Breast epithelium (tissue), 3 donors: ENCODE measurements at regions not wholly inside any gene's neighbourhood (a gene's known extent, or its start where the extent isn't known, plus 50 kb on each side); places are given as distances from the start of the nearest gene placed in this dataset.

Experiments used
- POLR2A ChIP-seq: fragments of 450-650 bp; IDR thresholded peaks from one replicate; pipeline ENCODE4 v1.6.1; 2016; ENCODE audit warnings: antibody characterized with exemption, mild to moderate bottlenecking, moderate library complexity
- POLR2AphosphoS5 ChIP-seq, 3 donors: sonication (generic); formaldehyde crosslinking; IDR thresholded peaks; one replicate each; pipeline ENCODE4 v1.6.1; 2017; ENCODE audit warnings: antibody characterized with exemption in 3 of 3
- TF ChIP-seq, protein P1 (sequence below), 3 donors: fragments of 450-650 bp; IDR thresholded peaks; one replicate each; pipeline ENCODE4 v1.5.1; 2016 to 2017; ENCODE audit warnings: antibody characterized with exemption in 3 of 3, mild to moderate bottlenecking in 3 of 3, moderate library complexity in 3 of 3

DNA sequence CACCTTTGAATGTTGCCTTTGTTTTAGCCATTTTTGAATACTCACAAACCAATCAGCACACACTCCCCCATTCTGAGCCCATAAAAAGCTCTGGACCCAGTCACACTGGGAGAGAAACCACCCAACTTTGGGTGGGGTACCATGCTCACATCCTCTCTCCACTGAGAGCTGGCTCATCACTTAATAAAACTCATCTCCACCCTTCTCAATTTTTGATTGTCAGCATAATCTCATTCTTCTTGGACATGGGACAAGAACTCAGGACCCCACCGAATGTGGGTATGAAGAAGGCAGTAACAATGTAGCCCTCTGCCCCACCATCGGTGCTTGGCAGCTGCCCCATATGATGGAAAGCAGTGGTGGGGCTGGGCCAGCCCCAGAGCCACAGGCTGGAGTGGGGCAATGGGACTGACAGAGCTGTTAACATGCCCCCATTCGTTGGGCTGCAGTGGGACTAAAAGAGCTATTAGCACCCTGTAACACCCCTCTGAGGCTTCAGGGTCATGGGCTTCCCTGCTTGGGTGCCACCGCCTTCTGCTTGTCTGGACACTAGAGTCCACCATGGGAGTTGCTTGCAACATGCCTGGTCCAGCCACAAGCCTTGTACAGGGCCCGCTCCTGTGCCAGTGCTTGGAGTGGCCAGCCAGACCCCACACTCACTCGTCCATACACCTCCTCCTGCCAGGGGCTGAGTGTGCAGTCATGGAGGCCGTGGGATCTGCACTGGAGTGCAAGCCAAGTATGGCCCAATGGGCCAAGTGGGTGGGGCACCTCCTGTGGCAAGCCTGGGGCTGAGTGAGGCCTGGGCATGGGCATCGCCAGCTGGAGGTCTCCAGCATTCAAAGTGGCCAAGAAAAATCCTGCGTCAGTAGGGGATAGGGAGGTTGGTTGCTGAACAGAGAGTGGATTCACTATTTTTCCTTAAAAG is 471.1 kb downstream of the TBC1D22A start:
- TF ChIP-seq, protein P1, sequence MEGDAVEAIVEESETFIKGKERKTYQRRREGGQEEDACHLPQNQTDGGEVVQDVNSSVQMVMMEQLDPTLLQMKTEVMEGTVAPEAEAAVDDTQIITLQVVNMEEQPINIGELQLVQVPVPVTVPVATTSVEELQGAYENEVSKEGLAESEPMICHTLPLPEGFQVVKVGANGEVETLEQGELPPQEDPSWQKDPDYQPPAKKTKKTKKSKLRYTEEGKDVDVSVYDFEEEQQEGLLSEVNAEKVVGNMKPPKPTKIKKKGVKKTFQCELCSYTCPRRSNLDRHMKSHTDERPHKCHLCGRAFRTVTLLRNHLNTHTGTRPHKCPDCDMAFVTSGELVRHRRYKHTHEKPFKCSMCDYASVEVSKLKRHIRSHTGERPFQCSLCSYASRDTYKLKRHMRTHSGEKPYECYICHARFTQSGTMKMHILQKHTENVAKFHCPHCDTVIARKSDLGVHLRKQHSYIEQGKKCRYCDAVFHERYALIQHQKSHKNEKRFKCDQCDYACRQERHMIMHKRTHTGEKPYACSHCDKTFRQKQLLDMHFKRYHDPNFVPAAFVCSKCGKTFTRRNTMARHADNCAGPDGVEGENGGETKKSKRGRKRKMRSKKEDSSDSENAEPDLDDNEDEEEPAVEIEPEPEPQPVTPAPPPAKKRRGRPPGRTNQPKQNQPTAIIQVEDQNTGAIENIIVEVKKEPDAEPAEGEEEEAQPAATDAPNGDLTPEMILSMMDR (IDR thresholded peaks at IDR 0.05), result no peak
- TF ChIP-seq POLR2AphosphoS5 (IDR thresholded peaks at IDR 0.05) (no peak), POLR2A (no peak)
